ENCODE measurements at regions not wholly inside any gene's neighbourhood (a gene's known extent, or its start where the extent isn't known, plus 50 kb on each side); places are given as distances from the start of the nearest gene placed in this dataset.
A peak's percentile ranks its signal among the peaks of the same experiment; 100 is the strongest.

- H3K4me1 Mint-ChIP-seq, result no peaks in the 10 kb centered on the region
- H3K36me3 Mint-ChIP-seq (ENCODE audit: low read depth), result no peaks in the 10 kb centered on the region
- no peak overlapping the region for H3K27ac Mint-ChIP-seq (ENCODE audit: unreplicated experiment)
- H3K27me3 Mint-ChIP-seq (ENCODE audit: low read depth), result no peaks in the 10 kb centered on the region
- TF ChIP-seq CTCF (conservative IDR thresholded peaks at IDR 0.05), result peak; percentile 59
- no peaks in the 10 kb centered on the region for H3K9me3 Mint-ChIP-seq
- H3K4me3 Mint-ChIP-seq, result no peak overlapping the region
- no peak for DNase-seq (ENCODE audit: low read depth, low spot score)
Observed at GRCh38 chr18:59067873-59068272, 71.8 kb upstream of the SEC11C start.

- DNase-seq (ENCODE audit: low read depth, low spot score), result no peak
- Mint-ChIP-seq H3K27ac (ENCODE audit: unreplicated experiment) (no peak overlapping the region), H3K4me3 (no peak overlapping the region), H3K4me1 (no peaks in the 10 kb centered on the region), H3K36me3 (ENCODE audit: low read depth) (no peaks in the 10 kb centered on the region), H3K9me3 (no peaks in the 10 kb centered on the region), H3K27me3 (ENCODE audit: low read depth) (no peaks in the 10 kb centered on the region)
- TF ChIP-seq CTCF (conservative IDR thresholded peaks at IDR 0.05), result no peak
Observed at GRCh38 chr18:59068276-59069071, 71.2 kb upstream of the SEC11C start.

DNA sequence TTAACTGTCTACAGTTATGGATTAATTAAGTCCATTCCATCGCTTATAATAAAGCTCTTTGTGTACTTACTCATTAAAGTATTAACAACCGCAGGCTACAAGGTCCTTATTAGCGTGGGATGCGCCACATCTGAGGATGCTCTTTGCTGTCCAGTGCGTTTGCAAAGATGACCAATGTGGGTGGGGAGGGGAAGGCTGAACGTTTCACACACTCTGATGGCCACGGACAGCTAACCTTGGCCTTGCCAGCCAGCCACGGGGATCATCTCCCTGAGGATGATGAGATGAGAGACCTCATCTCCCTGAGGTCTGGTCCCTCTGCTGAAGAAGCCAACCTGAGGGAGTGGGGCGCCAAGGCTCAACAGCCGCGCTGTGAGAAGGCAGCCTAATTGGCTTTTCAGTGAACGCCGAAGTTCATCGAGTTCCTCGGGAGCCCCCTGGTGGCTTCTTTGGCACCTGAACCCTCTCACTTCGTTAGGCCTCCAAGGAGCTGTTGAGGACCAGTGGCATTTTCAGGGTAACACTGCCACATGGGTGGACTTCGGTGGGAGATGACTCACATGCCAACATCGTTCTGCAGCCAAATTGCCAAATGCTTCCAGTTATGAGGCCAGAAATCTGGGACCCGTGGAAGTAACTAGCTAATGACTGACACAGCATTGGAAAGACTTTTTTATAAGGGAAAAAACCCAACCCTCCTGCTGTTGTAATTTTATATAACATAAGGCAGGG is 69.3 kb upstream of the SEC11C start:
- H3K9me3 Mint-ChIP-seq, result no peaks in the 10 kb centered on the region
- H3K27me3 Mint-ChIP-seq (ENCODE audit: low read depth), result no peaks in the 10 kb centered on the region
- H3K4me3 Mint-ChIP-seq, result no peak overlapping the region
- DNase-seq (ENCODE audit: low read depth, low spot score), result peak; percentile 96
- H3K36me3 Mint-ChIP-seq (ENCODE audit: low read depth), result no peaks in the 10 kb centered on the region
- H3K4me1 Mint-ChIP-seq, result no peaks in the 10 kb centered on the region
- H3K27ac Mint-ChIP-seq (ENCODE audit: unreplicated experiment), result no peak overlapping the region
- peak; percentile 89 for TF ChIP-seq CTCF (conservative IDR thresholded peaks at IDR 0.05)

DNA sequence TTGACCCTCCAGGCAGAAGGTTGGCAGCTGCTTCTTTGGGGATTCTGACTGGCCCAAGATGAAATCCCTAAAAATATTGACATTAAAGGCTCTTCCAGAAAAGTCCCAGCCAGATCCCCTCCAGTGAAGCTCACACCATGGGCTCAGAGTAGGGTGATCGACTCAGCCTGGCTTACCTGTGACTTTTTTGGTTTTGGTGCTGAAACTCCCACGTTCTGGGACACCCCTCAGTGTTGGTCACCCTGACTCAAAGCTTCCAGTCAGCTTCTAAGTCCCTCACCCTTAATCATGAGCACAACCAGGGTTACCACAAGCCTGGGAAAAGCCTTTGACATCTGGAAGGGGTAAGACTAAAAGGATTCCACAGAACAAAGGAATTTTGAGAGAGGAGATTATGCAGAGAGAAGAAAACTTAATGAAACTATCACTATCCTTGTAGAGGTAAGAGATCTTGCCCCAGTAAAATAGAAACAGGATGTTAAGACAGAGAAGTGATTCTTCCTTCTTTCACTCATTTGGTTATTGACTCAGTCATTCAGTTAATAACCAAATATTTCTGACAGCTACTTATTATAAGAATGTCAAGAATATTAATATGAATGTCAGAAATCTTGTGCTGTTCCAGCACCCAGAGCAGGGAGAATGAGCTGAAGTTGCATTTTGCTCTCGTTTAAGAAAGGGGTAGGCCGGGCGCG is 66.8 kb upstream of the SEC11C start:
- no peaks in the 10 kb centered on the region for H3K36me3 Mint-ChIP-seq (ENCODE audit: low read depth)
- no peak for TF ChIP-seq CTCF (conservative IDR thresholded peaks at IDR 0.05)
- no peaks in the 10 kb centered on the region for H3K4me1 Mint-ChIP-seq
- H3K9me3 Mint-ChIP-seq, result no peaks in the 10 kb centered on the region
- H3K27me3 Mint-ChIP-seq (ENCODE audit: low read depth), result no peaks in the 10 kb centered on the region
- H3K27ac Mint-ChIP-seq (ENCODE audit: unreplicated experiment), result peak overlapping the region; percentile 47
- H3K4me3 Mint-ChIP-seq, result no peak overlapping the region
- DNase-seq (ENCODE audit: low read depth, low spot score), result no peak

DNA sequence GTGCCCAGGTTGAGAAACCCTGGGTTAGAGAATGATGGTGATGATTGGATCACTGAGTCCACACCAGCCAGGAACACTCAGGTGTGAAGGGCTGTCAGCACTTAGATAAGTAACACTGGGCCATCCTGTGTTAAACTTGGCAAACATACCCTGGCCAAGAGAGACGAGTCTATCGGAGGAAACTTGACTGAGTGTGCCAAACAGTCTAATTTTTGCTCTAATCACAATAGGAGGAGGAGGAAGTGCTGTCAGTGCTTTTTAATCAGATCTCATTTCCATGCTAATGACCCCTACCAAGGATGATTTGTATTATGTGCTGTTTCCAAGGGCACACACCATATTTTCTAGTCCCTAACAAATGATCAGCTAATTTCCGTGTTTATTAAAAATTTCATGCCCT is 63.8 kb upstream of the SEC11C start:
- no peak overlapping the region for H3K4me3 Mint-ChIP-seq
- no peak overlapping the region for H3K27ac Mint-ChIP-seq (ENCODE audit: unreplicated experiment)
- H3K27me3 Mint-ChIP-seq (ENCODE audit: low read depth), result no peaks in the 10 kb centered on the region
- no peak for DNase-seq (ENCODE audit: low read depth, low spot score)
- no peaks in the 10 kb centered on the region for H3K4me1 Mint-ChIP-seq
- no peak for TF ChIP-seq CTCF (conservative IDR thresholded peaks at IDR 0.05)
- no peaks in the 10 kb centered on the region for H3K9me3 Mint-ChIP-seq
- H3K36me3 Mint-ChIP-seq (ENCODE audit: low read depth), result no peaks in the 10 kb centered on the region

All from neural crest cell (in vitro differentiated cells).